Stimulated activated CD8-positive, alpha-beta memory T cell treated with anti-CD3 and anti-CD28 coated beads, Interleukin-4, amount 100 ng/mL, for 48 hours (primary cell): ENCODE measurements at regions not wholly inside any gene's neighbourhood (a gene's known extent, or its start where the extent isn't known, plus 50 kb on each side); places are given as distances from the start of the nearest gene placed in this dataset.

Experiments
- DNase-seq: peaks from one replicate; pipeline ENCODE4 v3.0.0-alpha.2; 2020

DNA sequence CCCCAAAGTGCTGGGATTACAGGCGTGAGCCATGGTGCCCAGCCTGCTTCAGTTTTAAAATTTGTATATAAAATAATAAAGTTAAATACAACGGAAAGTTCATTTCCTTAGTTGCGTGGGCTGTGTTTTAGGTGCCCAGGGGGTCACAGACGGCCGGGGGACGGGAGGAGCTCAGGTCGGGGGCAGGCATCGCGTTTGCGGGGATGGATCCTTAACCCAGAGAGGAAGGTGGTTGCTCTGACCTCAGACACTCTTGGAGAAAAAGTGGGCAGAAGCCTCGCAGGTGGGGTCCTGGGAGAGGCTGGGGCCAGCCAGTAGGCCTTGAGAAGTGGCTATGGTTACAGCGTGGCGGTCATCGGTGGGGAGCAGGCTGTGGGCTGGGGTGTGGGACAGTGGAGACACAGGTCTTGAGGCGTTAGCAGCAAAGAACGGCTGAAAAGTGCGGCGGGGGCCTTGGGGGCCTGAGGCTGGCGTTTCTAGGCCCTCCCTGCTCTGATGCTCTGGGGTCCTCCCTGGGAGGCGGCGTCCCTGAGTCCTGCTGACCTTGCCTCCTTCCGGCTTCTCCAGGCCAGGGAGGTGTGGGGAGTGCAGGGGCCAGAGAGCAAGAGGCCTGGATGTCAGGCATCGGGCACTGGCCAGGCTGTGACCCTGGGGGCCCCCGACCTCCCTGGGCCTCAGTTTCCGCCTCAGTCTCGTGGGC lies 54.4 kb downstream of the UNCX start:
- no peak for DNase-seq

DNA sequence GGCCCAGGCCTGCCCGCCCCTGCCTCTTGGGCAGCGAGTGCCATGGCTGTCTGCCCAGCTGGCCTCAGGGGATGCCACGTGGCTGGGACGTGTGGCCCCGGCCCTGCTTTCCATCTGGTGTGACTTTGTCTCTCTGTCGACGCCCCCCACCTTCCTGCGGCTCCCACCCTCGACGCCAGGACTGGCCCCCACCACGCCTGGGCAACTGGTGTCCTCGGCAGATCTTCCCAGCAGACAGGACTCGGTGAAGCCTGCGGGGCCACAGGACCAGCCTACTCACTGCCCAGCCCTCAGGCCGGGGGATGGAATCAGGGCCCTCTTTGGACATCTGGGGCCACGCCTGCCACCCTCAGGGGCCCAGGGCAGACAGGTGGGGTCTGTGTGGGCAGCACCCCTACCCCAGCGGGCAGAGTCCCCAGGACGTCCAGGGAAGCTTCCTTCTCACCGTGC lies 55.1 kb downstream of the UNCX start:
- no peak for DNase-seq

DNA sequence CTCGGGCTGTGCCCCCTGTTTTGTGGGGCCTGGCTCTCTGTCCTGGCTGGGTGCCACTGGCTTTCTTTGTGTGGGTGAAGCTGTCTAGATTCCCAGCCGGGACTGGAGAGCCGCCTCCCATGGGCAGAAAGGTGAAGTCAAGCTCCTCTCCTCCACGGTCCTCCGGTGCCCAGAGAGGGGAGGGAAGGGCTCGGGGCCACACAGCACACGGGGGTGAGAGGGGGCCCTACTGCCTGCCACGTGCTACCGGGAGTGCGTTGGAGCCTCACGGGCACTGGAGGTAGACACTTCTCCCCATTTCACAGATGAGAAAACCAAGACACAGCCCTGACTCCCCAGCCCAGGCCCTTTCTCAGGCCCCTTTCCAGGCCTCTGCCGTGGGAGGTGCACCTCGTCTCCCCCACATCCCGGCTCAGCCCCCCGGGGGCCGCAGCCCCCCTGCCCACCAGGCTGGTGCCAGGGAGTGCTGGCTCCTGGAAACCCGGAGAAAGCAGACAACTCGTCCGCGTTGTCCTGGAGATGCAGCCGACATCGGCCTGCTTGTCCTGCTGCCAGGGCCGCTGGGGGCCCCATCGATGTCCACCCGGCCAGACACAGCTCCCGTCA lies 55.8 kb downstream of the UNCX start:
- no peak for DNase-seq

DNA sequence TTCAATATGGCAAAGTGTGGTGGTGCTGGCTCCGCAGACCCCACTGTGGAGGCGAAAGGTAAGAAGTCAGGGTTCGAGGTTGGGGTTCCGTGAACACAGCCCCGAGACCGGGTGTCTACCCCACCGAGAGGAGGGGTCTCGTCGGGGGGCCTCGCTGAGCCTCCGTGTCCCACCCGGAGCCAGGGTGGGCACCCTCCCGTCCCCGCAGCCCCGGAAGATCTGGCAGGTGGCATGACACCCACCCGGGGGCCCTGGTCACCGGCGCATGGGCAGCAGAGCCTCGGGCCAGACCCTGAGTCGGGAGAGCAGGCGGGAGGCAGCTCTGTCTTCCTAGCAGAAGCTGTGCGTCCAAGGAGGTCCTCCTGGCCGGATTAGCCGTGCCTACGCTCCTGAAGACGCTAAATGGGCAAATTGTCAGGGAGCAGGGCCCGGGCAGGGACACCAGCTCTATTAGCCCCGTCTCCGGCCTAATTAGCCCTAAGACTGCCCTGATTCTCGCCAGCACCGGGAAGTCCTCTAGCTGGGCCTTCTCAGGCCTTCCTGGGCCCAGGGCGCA lies 56.4 kb downstream of the UNCX start:
- no peak for DNase-seq

DNA sequence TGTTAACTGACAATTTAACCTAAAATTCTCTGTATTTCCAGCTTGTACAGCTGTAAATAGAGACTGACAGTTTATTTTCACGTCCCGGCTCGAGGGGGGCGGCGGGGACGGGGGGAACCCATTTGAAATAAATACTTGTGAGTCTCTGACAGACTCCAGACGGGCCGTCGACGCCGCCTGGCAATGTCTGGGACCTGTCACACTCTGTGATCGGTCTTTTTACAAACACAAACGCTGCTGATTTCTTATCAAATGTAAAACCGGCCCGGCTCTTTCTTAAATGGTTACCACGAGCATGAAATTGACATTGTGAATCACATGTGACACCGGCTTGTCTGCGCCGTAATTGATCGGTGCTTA lies 57.0 kb downstream of the UNCX start:
- no peak for DNase-seq

DNA sequence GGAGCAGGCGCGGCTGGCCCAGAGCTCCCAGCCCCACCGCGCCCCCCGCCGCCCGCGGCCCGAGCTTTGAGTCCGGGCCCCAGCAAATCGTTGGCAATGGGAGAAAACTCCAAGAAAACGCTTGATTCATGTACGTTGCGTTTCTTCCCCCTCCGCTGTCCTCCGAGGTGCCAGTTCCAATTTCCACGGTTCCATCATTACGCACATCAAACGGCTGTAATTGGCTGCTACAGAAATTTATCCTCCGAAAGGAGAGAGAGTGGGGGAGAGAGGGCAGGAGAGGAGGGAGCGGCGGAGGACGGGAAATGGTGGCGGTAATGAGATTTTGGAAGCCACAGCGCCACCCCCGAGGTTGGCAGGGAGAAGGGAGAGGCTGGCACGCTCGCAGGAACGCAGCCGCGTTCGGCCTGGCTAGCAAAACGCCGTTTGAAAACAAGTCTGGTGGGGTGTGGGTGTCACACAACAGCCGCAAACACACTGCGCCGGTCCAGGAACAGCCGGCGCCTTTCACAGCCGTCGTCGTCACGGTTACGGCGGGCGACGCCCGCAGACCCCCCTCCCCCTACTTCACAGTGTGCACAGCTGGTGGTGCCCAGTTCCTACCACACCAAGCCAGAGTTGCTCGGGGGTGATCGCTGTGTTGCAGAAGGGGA lies 57.5 kb downstream of the UNCX start:
- peak; percentile 40 for DNase-seq

DNA sequence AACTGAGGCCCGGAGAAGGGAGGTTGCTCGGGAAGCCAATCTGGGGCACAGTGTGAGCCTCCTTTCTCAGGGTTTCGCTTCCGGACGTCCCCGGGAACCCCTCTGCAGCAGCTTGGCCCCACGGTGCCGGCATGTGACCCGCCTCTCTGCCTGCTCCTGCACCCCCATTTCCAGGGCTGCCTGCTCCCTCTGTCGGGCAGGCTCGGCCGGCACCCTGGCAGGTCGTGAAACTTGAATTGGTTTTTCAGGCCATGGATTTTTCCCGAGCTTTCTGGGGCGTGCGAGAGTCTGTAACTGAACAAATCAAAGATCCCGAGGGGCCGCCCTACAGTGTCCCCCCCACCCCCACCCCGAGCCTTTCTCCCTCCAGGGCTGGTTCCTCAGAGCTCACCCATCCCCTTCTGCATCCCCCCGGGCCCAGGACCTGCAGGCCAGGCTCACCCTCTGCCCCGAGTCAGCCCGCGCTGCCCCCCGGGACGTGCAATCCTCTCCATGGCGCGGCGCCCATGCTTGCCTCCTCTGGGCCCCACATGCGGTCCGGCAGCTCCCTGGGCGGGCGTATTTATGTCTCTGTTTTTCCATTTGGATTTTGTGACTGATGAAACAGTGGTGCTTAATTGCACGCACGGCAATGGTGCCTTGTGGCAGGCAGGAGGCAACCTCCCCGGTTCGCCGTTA lies 58.1 kb downstream of the UNCX start:
- no peak for DNase-seq

DNA sequence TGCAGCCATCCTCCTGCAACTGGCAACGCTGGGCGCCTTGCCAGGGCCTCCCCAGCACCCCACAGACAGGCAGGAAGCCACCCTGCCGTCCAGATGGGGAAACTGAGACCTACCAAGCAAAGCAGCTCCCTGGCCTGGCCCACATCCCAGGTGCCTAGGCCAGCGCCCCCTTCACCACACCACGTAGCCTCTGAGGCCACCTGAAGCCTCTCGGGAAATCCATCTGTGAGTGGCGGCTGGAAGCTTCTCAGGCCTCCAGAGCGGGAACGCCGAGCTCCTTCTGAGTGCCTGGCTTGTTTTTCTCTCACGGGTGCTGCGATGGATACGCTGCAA lies 58.7 kb downstream of the UNCX start:
- DNase-seq: no peak

DNA sequence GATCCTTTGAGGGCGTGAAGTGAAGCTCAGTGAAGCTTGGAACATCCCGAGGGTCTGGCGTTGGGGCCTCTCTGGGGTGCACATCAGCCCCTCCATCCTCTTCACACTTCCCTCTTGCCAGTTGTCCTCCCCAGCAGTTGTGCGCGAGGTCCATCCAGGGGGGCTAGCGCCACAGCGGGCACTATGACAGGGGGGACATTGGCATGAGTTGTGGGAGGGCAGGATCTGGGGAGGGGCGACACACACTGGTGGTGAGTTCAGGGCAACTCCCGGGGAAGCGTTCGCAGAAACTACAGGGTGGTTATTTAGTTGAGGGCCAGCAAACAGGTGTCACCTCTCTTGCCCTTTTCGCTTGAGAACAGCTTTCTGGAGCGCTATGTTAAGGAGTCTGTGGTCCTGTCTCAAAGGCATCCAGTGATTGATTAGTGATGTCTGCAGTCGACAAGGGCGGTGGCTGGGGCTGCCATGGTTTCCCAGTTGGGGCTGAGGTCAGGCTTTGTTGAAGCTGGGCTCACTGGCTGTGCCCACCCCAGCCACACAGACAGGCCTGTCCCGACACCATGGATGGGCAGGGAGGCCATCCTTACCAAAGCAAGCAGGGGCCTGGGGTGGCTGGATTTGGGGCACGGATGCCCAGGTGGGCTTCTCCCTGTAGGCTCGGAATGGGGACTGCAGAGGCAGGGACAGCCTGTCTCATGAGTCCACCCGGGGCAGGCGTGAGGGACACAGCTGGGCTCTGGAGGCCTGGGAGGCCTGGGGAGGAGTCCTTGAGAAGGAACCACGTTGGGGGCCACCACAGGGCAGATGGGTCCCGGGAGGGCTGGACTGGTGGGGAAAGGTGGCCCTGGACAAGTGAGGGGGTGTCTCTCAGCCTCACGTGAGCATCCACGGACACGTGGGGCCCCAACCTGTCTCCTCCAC lies 59.4 kb downstream of the UNCX start:
- DNase-seq: no peak

DNA sequence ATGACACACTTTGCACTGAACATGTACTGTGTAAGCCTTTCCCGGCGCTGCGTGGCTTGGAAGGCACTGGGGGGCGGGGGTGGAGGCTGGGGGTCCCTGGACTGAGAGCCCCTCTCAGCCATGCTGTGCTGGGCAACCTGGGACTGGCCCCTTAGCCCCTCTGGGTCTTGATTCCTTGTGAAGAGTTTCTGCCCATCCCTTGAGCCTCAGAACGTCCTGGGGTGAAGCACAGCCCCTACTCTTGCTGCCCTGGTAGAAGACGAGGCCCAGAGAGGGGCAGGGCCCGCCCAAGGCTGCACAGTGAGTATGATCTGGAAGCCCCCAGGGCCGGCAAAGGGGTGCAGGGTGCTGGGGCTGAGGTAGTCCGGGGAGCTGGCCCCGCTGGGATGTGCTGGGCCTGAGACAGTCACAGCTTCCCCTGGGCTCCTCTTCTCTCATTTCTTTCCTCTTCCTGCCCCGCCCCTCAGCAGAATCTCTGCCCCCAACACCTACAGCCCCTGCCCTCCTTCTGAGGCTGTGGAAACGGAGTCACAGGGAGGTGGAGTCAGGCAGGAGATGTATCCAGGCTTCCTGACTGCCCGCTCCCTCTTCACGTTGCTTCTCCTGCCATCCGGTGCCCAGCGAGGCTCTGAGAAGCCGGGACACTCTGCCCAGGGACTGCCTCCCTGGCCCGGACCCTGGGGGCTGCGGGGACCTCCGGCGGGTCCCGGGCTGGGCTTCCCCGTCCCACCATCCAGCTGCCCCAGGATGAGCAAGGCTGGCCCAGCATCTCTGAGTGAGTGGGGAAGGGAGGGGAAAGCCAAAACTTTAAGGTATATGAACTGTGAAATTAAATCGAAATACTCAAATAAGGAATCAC lies 60.5 kb downstream of the UNCX start:
- DNase-seq: no peak

DNA sequence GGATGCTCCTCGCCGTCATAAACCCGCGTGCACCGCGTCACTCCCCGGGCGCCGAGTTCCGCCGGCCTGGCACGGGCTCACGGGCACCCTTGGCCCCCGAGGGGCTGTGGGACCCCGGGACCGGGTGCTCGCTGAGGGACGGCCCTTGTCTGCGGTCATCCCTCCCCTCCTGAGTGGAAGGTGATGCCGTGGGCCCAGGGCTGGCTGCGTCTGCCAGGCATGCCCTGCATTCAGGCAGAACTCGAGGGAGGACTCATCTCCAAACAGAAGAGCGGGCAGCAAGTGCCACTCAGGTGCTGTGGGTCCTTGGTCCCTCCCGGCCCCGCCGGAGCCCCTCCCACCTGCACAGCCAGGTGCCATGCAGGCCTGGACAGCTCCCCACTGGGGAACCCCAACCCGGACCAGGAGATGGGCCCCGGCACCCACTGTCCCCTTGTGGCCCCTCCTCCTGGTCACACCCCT lies 61.3 kb downstream of the UNCX start:
- DNase-seq: no peak

DNA sequence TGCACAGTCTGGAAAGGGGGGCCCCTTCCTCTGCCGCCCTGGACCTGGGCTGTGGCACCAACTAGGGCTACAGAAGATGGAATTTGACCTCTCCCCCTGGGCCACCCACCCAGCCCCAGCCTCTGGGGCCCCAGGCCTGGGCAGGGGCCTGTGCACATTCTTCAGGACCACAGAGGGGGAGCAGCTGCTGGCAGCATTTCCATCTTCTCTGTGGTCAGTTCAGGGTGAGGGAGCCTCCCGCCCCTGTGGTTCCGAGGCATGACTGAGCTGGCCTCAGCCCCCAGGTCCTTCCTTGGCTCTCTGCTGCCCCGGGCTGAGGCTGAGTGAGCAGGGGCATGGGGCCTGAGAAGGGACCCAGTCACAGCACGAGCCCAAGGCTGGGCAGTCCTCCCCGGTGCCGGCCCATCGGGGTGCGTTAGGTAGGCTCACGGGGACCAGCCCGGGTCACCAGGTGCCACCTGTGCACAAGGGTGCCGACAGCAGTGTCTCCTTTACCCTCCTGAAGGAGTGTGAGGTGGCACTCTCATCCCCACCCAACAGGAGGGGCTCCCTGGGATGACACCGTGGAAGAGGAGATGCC lies 63.2 kb downstream of the UNCX start:
- no peak for DNase-seq

DNA sequence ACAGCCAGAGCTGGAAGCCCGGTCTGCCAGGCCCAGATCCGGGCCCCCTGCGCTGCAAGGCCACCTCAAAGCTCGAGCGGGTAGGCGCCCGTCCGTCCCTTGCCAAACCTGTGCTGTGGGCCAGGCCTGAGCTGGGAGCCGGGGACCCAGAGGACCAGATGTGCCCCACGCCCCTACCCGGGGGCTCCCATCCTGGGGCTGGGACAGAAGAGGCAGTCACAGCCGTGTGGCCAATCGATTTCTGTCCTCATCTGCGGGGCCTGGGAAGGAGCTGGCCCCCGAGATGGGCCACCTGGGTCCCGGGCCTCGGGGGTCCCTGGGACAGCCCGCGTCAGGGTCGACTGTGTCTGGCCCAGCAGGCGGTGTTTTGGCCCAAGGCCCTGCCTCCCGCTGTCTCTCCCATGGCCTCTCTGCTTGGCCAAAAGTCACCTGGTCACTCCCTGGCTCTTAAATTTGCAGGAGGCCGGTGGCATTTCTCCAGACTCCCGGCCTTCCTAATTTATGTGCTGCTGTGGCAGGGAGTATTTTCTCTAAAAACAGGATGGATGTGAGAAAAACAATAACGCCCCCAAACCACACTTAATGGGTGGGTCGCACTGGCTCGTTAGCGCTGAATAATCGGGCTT lies 63.8 kb downstream of the UNCX start:
- DNase-seq: no peak

DNA sequence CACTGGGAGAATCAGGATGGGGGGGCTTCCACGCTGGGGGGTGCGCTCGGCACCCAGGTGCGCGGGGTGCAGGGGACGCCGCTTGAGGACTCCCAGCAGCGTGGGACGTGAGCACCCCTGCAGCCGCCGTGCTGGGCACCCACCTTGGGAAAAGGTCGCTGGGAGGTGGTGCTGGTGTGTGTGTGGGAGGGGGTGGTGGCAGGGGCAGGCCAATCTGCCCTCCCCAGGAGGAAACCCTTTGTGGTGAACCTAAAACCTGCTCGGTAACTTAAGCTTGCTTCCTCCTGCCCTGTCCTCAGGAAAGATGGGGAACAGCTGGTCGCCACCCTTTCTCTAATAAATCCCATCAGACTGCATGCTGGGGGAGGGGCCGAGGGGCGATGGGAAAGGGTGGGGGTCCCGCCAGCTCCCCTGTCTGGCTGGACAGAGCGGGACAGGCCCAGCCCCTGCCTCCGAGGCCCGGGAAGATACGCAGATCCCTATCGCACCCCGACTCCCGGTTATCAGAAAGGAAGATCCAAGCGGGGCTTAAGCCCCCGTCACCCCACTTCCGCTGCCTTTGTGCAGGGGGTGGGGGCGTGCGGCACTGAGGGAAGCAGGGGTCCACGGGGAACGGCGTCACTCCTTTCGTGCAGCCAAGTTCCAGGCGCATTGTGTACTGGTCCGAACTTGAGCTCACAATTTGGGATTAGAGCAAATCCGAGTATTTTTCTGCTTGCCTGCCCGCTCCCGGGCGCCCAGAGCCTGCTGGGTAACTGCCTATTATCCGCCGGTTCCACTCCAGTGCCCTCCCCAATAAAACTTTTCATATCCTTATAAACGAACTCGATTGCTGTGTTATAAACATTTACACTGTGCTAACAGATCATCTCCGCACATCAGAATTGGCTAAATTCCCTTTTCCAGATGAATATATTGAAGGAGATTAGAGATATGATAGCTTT lies 64.6 kb downstream of the UNCX start:
- DNase-seq: no peak

DNA sequence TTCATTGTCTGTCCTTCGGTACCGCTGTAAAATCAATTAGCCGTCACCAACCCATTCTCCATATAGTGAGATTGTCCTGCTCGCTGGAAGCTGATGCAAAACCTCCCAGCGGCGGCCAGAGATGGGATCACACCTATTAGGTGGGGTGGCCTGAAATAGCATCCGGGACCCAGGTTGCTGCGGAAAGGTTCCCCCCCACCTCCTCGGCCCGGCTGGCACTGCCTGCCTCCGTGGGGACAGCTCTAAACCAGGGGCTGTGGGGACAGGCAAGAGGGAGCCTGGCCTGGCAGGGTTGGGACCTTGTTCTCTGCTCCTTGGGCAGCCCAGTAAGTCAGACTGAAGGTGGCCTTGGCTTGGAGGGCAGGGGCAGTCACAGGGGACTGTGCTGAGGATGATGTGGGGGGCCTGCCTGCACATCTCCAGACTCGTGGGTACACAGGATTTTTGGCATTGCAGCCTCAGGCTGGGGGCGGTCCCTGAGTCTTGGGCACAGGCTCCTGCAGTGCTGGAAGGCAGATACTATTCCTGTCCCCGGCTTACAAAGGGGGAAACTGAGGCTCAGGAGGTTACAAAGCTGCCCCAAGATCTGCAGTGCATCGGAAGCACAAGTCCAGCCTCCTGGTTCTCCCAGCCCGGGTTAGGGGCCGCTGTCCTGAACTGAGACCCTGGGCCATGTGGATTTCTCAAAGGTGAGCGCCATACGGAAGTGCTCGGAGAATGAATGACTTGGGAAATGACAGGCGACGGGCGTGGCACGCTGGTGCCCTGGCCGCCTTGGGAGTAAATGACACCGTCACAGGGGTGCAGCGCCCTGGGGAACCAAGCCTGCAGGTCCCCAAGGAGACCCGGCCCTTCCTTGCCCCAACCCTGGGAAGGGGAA lies 65.6 kb downstream of the UNCX start:
- DNase-seq: no peak

DNA sequence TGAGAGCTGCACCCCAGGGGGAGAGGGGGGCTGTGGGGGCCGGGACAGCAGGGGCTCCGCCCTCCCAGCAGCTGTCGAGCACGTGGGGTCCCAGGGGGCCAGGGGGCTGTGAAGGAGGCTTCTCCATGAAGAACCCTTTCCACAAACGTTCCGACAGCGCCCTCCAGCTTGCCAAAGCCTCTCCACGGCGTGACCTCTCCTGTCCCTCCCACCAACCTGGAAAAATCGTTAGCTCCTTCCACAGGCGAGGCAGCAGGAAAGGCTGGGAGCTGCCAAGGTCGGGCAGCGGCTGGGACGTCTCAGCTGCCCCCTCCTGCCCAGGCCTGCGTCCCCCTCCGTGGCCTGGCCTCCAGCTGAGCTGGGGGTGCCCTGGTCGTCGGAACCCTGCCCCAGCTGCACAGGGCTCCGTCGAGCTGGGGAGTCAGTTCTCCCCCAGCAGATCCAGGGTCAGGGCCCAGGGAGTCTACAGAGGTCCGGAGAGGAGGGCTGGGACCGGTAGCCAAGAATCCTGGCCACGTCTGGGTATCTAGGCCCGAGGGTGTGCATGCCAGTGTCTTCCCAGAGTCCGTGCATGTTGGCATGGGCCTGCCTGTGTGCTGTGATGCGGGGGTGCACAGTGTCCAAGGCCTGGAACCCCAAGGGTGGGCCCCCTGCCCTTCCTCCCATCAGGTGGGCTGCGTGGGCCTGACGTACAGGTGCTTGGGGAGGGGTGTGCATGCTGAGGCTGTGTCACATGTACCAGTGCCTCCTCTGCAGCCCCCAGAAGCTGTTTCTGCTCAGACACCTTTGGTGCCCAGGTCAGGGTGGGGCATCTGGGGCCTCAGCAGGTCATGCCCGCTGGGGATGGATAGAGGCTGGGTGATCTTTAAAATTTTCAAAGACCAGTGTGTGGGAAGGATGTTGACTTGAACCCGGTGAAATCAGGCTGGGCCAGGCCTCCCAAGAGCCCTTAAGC lies 66.5 kb downstream of the UNCX start:
- DNase-seq: no peak

DNA sequence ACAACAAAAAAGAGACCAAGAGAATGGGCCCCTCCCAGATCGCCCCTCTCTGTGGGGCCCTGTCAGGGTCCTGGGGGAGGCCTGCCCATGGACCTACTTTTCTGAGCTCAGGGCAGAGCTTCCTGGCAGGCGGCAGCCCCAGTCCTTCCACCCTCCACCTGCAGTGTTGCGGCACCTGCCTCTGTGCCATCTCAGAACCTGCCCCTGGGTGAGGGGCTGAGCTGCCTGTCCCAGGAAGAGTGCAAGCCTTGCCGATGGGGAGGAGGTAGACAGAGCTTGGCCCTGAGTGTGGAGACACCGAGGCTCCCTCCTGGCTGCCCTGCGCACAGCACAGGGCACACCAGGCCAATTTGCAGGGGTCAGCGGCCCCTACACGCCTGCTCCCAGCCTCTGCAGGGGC lies 67.5 kb downstream of the UNCX start:
- no peak for DNase-seq
